ENCODE measurements at regions not wholly inside any gene's neighbourhood (a gene's known extent, or its start where the extent isn't known, plus 50 kb on each side); places are given as distances from the start of the nearest gene placed in this dataset.

DNA sequence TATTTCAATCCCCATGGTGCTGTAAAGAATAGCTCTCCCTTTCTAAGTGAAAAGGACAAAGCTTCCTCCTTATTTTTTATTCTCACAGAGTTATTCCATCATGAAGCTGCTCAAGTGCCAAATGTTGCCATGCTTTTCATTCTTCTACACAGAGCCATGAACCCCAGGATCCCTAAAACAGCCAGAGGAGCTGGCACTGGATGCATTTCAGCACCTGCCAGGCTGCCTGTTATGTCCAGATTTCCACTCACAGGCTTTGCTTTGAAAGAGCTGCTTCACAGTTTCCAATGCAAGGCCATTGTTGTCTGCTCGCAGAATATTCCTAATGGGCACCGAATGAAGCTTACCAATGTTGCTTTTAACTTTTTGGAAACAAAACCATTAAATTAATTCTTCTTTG, 256.2 kb upstream of the NPSR1 start:
- no peaks in the 10 kb centered on the region for H3K4me1 Mint-ChIP-seq (ENCODE audit: low read depth)
- H3K27me3 Mint-ChIP-seq (ENCODE audit: low read depth), result peaks cover 9% of the 10 kb centered on the region
- H3K36me3 Mint-ChIP-seq (ENCODE audit: low read depth), result no peaks in the 10 kb centered on the region
- H3K27ac Mint-ChIP-seq (ENCODE audit: unreplicated experiment), result no peak overlapping the region
- TF ChIP-seq, protein P1, sequence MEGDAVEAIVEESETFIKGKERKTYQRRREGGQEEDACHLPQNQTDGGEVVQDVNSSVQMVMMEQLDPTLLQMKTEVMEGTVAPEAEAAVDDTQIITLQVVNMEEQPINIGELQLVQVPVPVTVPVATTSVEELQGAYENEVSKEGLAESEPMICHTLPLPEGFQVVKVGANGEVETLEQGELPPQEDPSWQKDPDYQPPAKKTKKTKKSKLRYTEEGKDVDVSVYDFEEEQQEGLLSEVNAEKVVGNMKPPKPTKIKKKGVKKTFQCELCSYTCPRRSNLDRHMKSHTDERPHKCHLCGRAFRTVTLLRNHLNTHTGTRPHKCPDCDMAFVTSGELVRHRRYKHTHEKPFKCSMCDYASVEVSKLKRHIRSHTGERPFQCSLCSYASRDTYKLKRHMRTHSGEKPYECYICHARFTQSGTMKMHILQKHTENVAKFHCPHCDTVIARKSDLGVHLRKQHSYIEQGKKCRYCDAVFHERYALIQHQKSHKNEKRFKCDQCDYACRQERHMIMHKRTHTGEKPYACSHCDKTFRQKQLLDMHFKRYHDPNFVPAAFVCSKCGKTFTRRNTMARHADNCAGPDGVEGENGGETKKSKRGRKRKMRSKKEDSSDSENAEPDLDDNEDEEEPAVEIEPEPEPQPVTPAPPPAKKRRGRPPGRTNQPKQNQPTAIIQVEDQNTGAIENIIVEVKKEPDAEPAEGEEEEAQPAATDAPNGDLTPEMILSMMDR (IDR thresholded peaks at IDR 0.05), result no peak
- no peak overlapping the region for H3K4me3 Mint-ChIP-seq (ENCODE audit: unreplicated experiment)
- no peaks in the 10 kb centered on the region for H3K9me3 Mint-ChIP-seq (ENCODE audit: low read depth)
- DNase-seq (ENCODE audit: low spot score), result no peak

DNA sequence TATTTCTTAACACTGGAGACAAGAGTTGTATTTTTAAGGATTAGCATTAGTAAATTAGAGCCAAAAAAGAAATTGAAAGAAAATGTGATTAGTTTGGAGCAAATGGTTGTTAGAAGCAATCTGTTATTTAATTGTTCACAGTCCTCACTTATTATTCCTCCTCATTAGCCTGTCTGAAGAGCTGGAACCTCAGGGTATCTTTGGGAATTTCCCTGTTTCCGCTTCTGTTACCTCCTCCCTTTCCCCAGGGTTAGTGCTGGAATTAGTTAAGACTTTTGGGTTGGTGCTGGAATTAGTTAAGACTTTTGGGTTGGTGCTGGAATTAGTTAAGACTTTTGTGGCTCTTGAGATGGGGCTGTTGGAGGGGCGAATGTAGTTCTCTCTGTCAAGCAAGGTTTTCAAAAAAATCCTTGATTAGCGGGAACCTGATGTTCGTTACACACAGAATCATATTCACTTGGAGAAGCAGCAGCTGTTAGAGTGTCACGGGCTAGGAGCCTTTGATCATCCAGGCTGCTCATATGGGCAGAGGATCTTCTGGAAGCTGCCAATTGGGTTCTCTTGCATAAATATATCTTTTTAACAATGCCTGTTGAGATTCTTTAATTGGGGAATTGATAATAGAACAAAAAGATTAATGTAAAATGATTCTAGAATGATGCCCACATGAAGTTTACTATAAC, 251.0 kb upstream of the NPSR1 start:
- no peaks in the 10 kb centered on the region for H3K36me3 Mint-ChIP-seq (ENCODE audit: low read depth)
- TF ChIP-seq, protein P1 (IDR thresholded peaks at IDR 0.05), result no peak
- no peak overlapping the region for H3K27ac Mint-ChIP-seq (ENCODE audit: unreplicated experiment)
- peaks cover 12% of the 10 kb centered on the region for H3K27me3 Mint-ChIP-seq (ENCODE audit: low read depth)
- no peaks in the 10 kb centered on the region for H3K9me3 Mint-ChIP-seq (ENCODE audit: low read depth)
- DNase-seq (ENCODE audit: low spot score), result no peak
- no peaks in the 10 kb centered on the region for H3K4me1 Mint-ChIP-seq (ENCODE audit: low read depth)
- H3K4me3 Mint-ChIP-seq (ENCODE audit: unreplicated experiment), result no peak overlapping the region

GRCh38 chr7:34407586-34407985, 250.4 kb upstream of the NPSR1 start:
- no peaks in the 10 kb centered on the region for H3K36me3 Mint-ChIP-seq (ENCODE audit: low read depth)
- peaks cover 14% of the 10 kb centered on the region for H3K27me3 Mint-ChIP-seq (ENCODE audit: low read depth)
- no peak overlapping the region for H3K27ac Mint-ChIP-seq (ENCODE audit: unreplicated experiment)
- no peak overlapping the region for H3K4me3 Mint-ChIP-seq (ENCODE audit: unreplicated experiment)
- DNase-seq (ENCODE audit: low spot score), result no peak
- TF ChIP-seq, protein P1 (IDR thresholded peaks at IDR 0.05), result no peak
- no peaks in the 10 kb centered on the region for H3K9me3 Mint-ChIP-seq (ENCODE audit: low read depth)
- no peaks in the 10 kb centered on the region for H3K4me1 Mint-ChIP-seq (ENCODE audit: low read depth)

DNA sequence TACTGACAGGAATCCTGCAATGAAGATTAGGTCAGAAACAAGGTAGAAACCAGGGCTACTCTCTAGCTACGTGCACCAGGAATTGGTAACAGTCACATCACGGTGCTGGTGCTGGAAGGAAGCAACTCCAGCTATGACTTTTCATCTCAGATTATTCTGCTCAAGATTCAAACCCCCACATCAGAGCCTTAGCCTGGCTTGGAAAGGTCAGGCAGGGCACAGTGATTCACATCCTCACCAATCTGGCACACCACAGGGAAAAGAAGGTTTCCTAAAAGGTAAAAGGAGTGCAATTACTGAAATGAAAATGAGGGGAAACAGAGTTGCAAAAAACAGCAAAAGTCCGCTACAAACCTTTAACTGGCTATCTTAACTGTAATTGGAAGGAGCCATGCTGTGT, 240.2 kb upstream of the NPSR1 start:
- DNase-seq (ENCODE audit: low spot score), result no peak
- Mint-ChIP-seq H3K4me3 (ENCODE audit: unreplicated experiment) (no peak overlapping the region), H3K27me3 (ENCODE audit: low read depth) (no peaks in the 10 kb centered on the region), H3K9me3 (ENCODE audit: low read depth) (no peaks in the 10 kb centered on the region), H3K4me1 (ENCODE audit: low read depth) (no peaks in the 10 kb centered on the region), H3K27ac (ENCODE audit: unreplicated experiment) (no peak overlapping the region), H3K36me3 (ENCODE audit: low read depth) (no peaks in the 10 kb centered on the region)
- TF ChIP-seq, protein P1 (IDR thresholded peaks at IDR 0.05), result no peak

- no peak overlapping the region for H3K4me3 Mint-ChIP-seq (ENCODE audit: unreplicated experiment)
- H3K36me3 Mint-ChIP-seq (ENCODE audit: low read depth), result no peaks in the 10 kb centered on the region
- H3K4me1 Mint-ChIP-seq (ENCODE audit: low read depth), result no peaks in the 10 kb centered on the region
- no peaks in the 10 kb centered on the region for H3K9me3 Mint-ChIP-seq (ENCODE audit: low read depth)
- no peak overlapping the region for H3K27ac Mint-ChIP-seq (ENCODE audit: unreplicated experiment)
- no peak for DNase-seq (ENCODE audit: low spot score)
- peaks cover 7% of the 10 kb centered on the region for H3K27me3 Mint-ChIP-seq (ENCODE audit: low read depth)
- TF ChIP-seq, protein P1 (IDR thresholded peaks at IDR 0.05), result no peak
Observed at GRCh38 chr7:34421526-34421925, 236.5 kb upstream of the NPSR1 start.
